ENCODE measurements at regions not wholly inside any gene's neighbourhood (a gene's known extent, or its start where the extent isn't known, plus 50 kb on each side); places are given as distances from the start of the nearest gene placed in this dataset.
"Not testable (repeated sequence)": the region's sequence is repeated elsewhere in the genome, so short reads cannot be mapped to it uniquely, and the experiment has no call there.

DNA sequence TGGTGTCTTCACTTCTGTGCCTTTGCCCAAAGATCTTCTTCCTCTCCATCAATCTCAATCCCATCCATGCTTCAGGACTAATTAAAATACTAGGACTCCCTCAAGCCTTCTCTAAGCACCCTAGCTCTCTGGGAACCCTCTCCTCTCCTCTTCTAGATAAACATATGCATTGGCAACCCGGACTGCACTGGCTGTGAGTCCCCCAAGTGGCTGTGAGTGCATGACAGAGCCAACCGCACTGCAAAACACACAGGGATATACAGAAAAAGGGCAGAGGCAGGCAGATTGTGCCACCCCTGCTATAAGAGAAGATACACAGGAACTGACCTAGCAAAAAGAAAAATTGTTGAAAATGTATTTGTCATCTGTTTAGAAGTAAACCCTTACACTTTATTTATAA is 457.1 kb downstream of the MFSD1 start:
- intact Hi-C loops (cut with micrococcal nuclease): no loop called here
- Mint-ChIP-seq H3K36me3 (ENCODE audit: low read depth) (no peaks in the 10 kb centered on the region), H3K27ac (no peak overlapping the region), H3K4me3 (no peak overlapping the region), H3K27me3 (ENCODE audit: low read depth) (peaks cover 16% of the 10 kb centered on the region), H3K9me3 (no peaks in the 10 kb centered on the region), H3K4me1 (ENCODE audit: low read depth) (no peaks in the 10 kb centered on the region)
- no peak for DNase-seq
- CTCF ChIA-PET: interaction anchor here (1.2 to 6.6 kb wide), 5 partner anchors 11 to 418 kb away, joined by 4 to 92 read pairs (median 7); no protein-coding TSS in a partner anchor

DNA sequence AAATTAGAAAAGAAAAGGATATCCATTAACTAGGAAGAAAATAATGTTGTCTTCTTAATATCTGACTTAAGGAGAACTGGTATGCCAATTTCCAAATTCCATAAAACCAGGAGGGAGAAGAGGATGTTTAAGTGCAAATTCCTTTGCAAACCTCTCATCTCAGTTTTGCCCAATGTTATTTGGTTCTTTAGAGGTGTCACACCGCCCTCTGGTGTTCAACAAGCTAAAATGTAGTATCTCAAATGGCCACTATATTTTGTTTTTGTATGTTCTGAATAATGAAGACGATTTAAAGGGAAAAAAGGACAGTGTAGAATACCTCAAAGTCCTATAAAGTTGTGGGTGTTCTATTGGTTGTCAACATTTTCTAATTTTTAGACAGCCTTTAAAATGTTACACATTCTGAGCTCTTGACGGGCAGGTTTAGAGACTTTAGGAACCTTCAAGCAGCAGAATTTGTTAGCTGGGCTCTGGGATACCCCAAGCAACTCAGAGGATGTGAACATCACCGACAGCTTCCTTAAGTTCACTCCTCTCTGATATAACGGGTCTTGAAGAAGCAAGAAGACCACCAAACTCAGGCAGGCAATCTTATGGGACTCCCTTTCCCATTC is 458.3 kb downstream of the MFSD1 start:
- no peak overlapping the region for H3K27ac Mint-ChIP-seq
- no peaks in the 10 kb centered on the region for H3K9me3 Mint-ChIP-seq
- CTCF ChIA-PET: interaction anchor here (0.6 to 6.6 kb wide), 22 partner anchors 11 to 905 kb away, joined by 3 to 92 read pairs (median 3); partner anchors contain the start of genes GFM1 and MFSD1
- no peaks in the 10 kb centered on the region for H3K4me1 Mint-ChIP-seq (ENCODE audit: low read depth)
- no peaks in the 10 kb centered on the region for H3K36me3 Mint-ChIP-seq (ENCODE audit: low read depth)
- H3K27me3 Mint-ChIP-seq (ENCODE audit: low read depth): peaks cover 16% of the 10 kb centered on the region
- intact Hi-C loops (cut with micrococcal nuclease): loop anchor here (1.0 to 5.0 kb wide), 7 partner anchors 128 to 1227 kb away; no protein-coding TSS in a partner anchor
- DNase-seq: peak; percentile 52
- H3K4me3 Mint-ChIP-seq: no peak overlapping the region

DNA sequence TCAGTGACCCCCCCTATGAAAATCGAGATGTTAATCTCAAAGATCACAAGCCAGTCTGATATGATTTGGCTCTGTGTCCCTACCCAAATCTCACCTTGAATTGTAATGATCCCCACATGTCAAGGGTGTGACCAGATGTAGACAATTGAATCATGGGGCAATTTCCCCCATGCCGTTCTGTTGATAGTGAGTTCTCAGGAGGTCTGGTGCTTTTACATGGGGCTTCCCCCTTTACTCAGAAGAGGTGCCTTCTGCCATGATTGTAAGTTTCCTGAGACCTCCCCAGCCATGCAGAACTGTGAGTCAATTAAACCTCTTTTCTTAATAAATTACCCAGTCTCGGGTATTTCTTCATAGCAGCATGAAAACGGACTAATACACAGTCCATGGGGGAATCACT is 459.5 kb downstream of the MFSD1 start:
- CTCF ChIA-PET: interaction anchor here (0.6 to 6.6 kb wide), 7 partner anchors 12 to 1327 kb away, joined by 3 to 92 read pairs (median 3); no protein-coding TSS in a partner anchor
- not testable (repeated sequence) for H3K4me1 Mint-ChIP-seq (ENCODE audit: low read depth); H3K36me3 Mint-ChIP-seq (ENCODE audit: low read depth); H3K9me3 Mint-ChIP-seq; H3K4me3 Mint-ChIP-seq; H3K27ac Mint-ChIP-seq; DNase-seq
- intact Hi-C loops (cut with micrococcal nuclease): loop anchor here (2.0 to 5.0 kb wide), 4 partner anchors 129 to 1226 kb away; no protein-coding TSS in a partner anchor
- H3K27me3 Mint-ChIP-seq (ENCODE audit: low read depth): peaks cover 16% of the 10 kb centered on the region

DNA sequence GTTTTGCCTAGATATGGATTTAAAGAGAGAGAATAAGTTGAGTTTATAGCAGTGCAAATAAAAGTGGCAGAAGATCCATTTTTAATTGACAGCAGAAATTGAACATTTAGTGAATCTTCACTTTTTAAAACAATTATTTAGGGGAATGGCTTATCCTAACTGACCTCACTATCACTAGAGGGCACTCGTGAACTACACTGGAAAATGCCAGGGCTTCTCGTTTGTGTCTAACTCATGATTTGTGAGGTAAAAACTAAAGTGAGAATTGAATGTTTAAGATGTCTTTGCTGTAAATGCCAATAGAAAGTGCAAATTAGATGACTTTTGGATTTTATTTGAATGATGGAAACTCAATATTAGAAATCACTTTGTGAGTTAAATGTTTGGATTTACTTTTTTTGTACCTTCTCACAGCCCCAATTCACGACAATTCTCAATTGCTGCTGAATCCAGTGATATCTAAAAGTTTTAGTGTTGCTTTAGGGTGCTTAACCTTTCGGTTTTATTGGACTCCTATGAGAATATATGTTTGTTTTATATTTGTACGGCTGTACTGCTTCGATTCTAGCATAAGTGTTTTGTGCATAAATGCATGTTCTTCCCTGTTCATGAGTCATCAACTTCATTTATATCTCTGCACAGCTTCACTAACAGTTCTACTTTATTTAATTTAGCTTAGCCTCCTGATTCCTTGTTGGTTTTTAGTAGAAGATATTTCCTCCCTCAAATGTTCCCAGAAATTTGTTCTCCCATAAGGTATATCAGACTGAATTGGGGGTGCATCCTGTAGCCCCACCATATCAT is 462.1 kb downstream of the MFSD1 start:
- Mint-ChIP-seq H3K27me3 (ENCODE audit: low read depth) (peaks cover 21% of the 10 kb centered on the region), H3K4me1 (ENCODE audit: low read depth) (no peaks in the 10 kb centered on the region), H3K9me3 (no peaks in the 10 kb centered on the region), H3K4me3 (no peak overlapping the region), H3K36me3 (ENCODE audit: low read depth) (no peaks in the 10 kb centered on the region), H3K27ac (no peak overlapping the region)
- CTCF ChIA-PET: interaction anchor here (1.4 to 2.1 kb wide), 2 partner anchors 544 to 741 kb away, joined by 3 to 5 read pairs; no protein-coding TSS in a partner anchor
- peak; percentile 43 for DNase-seq
- intact Hi-C loops (cut with micrococcal nuclease): loop anchor here (1.0 to 5.0 kb wide), 4 partner anchors 132 to 1223 kb away; no protein-coding TSS in a partner anchor

DNA sequence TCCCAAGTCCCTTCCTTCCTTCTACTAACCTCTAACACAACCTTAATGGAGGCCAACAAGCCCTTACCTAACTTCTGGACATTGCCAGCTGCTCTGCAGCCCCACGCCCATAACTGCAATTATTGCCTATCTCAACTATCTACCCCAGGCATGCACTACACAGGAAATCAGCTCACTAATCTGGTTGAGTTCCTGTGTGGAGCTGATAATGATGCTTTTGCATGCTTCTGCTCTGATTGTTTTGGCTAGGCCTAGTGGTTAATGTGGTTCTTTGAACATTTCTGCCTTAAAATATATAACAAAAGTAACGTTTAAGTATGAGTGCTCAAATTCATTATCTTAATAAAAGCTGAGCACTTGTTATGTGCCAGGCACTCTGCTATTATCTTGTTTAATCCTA is 463.9 kb downstream of the MFSD1 start:
- Mint-ChIP-seq H3K27me3 (ENCODE audit: low read depth) (peaks cover 26% of the 10 kb centered on the region), H3K36me3 (ENCODE audit: low read depth) (no peaks in the 10 kb centered on the region), H3K4me3 (no peak overlapping the region), H3K4me1 (ENCODE audit: low read depth) (no peaks in the 10 kb centered on the region), H3K9me3 (no peaks in the 10 kb centered on the region), H3K27ac (no peak overlapping the region)
- intact Hi-C loops (cut with micrococcal nuclease): no loop called here
- no peak for DNase-seq
- CTCF ChIA-PET: interaction anchor here (0.7 to 3.6 kb wide), 7 partner anchors 9 to 740 kb away, joined by 3 to 16 read pairs (median 5); no protein-coding TSS in a partner anchor

- intact Hi-C loops (cut with micrococcal nuclease): no loop called here
- Mint-ChIP-seq H3K27me3 (ENCODE audit: low read depth) (peaks cover 25% of the 10 kb centered on the region), H3K36me3 (ENCODE audit: low read depth) (no peaks in the 10 kb centered on the region), H3K9me3 (no peaks in the 10 kb centered on the region), H3K27ac (no peak overlapping the region), H3K4me1 (ENCODE audit: low read depth) (no peaks in the 10 kb centered on the region), H3K4me3 (no peak overlapping the region)
- DNase-seq: peak; percentile 45
- CTCF ChIA-PET: interaction anchor here (0.9 to 3.6 kb wide), 4 partner anchors 12 to 538 kb away, joined by 4 to 16 read pairs (median 5); no protein-coding TSS in a partner anchor
Observed at GRCh38 chr3:159266779-159267178, 464.9 kb downstream of the MFSD1 start.

- H3K4me3 Mint-ChIP-seq: no peak overlapping the region
- H3K4me1 Mint-ChIP-seq (ENCODE audit: low read depth): no peaks in the 10 kb centered on the region
- intact Hi-C loops (cut with micrococcal nuclease): no loop called here
- no peak for DNase-seq
- H3K27ac Mint-ChIP-seq: no peak overlapping the region
- H3K27me3 Mint-ChIP-seq (ENCODE audit: low read depth): peaks cover 23% of the 10 kb centered on the region
- H3K36me3 Mint-ChIP-seq (ENCODE audit: low read depth): no peaks in the 10 kb centered on the region
- no peaks in the 10 kb centered on the region for H3K9me3 Mint-ChIP-seq
- CTCF ChIA-PET: interaction anchor here (1.4 kb wide), 1 partner anchor 11 kb away, joined by 3 read pairs; no protein-coding TSS in a partner anchor
Observed at GRCh38 chr3:159271799-159272512, 470.1 kb downstream of the MFSD1 start.

DNA sequence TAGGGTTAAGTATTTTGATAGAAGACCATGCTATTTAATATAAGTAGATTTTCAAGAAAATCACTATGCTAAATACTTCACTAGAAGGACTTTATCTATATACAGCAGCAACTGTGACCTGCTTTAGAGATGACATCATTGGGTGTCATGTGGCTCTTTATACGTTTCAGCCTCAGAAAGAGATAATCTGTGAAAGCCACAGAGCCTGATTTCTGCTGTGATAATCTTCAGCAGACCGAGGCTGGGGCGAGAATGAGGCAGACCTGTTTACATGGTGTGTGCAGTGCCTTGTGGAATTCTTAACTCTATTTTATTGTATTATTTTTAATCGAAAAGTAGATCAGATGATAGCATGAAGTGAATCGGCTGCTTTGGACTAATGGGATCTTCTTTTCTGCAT is 471.2 kb downstream of the MFSD1 start:
- CTCF ChIA-PET: interaction anchor here (0.9 to 1.4 kb wide), 2 partner anchors 12 to 531 kb away, joined by 3 read pairs; no protein-coding TSS in a partner anchor
- Mint-ChIP-seq H3K4me1 (ENCODE audit: low read depth) (no peaks in the 10 kb centered on the region), H3K27me3 (ENCODE audit: low read depth) (peaks cover 20% of the 10 kb centered on the region), H3K27ac (no peak overlapping the region), H3K9me3 (no peaks in the 10 kb centered on the region), H3K36me3 (ENCODE audit: low read depth) (no peaks in the 10 kb centered on the region), H3K4me3 (no peak overlapping the region)
- no peak for DNase-seq
- intact Hi-C loops (cut with micrococcal nuclease): no loop called here

- Mint-ChIP-seq H3K27me3 (ENCODE audit: low read depth) (peaks cover 20% of the 10 kb centered on the region), H3K36me3 (ENCODE audit: low read depth) (no peaks in the 10 kb centered on the region), H3K4me1 (ENCODE audit: low read depth) (no peaks in the 10 kb centered on the region), H3K27ac (no peak overlapping the region), H3K9me3 (no peaks in the 10 kb centered on the region), H3K4me3 (no peak overlapping the region)
- CTCF ChIA-PET: interaction anchor here (1.4 kb wide), 1 partner anchor 13 kb away, joined by 3 read pairs; no protein-coding TSS in a partner anchor
- peak; percentile 45 for DNase-seq
- intact Hi-C loops (cut with micrococcal nuclease): no loop called here
Observed at GRCh38 chr3:159273608-159274007, 471.8 kb downstream of the MFSD1 start.

DNA sequence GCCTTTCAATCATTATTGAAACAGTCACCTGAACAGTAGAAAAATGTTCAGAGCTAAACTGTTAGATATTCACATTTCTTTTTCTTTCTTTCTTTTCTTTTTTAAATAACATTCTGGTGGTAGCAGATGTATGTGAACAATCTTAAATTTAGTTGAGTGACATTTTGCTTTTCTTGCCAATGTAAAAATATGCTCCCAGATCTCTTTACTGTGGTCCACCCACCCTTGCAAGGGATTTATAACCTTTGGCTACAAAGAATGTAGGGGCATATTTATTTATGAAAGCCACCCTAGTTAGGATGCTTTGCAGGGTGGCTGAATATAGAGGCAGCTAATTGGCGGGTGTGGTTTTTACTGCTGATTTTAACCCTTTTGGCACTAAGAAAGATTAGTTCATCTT is 473.9 kb downstream of the MFSD1 start:
- no peaks in the 10 kb centered on the region for H3K36me3 Mint-ChIP-seq (ENCODE audit: low read depth)
- CTCF ChIA-PET: no interaction called here
- DNase-seq: no peak
- H3K27me3 Mint-ChIP-seq (ENCODE audit: low read depth): peaks cover 11% of the 10 kb centered on the region
- no peaks in the 10 kb centered on the region for H3K4me1 Mint-ChIP-seq (ENCODE audit: low read depth)
- intact Hi-C loops (cut with micrococcal nuclease): no loop called here
- H3K27ac Mint-ChIP-seq: no peak overlapping the region
- H3K9me3 Mint-ChIP-seq: peaks cover 1% of the 10 kb centered on the region
- no peak overlapping the region for H3K4me3 Mint-ChIP-seq

DNA sequence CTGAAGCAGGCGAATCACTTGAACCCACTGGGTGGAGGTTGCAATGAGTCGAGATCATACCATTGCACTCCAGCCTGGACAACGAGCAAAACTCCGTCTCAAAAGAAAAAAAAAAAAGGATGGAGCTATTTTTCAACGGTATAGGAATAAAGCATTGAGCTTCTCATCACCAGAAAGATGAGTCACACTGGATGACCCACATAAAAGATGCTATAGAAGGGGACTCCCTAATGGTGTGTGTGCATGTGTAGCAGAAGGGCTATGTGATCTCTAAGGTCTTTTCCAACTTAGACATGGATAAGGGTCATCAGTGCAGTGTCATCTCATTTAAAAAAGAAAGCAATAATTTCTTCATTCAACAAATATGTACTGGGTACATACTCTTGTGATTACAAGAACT is 476.0 kb downstream of the MFSD1 start:
- CTCF ChIA-PET: interaction anchor here (0.6 to 1.5 kb wide), 2 partner anchors 11 to 36 kb away, joined by 4 to 5 read pairs; no protein-coding TSS in a partner anchor
- no peak overlapping the region for H3K4me3 Mint-ChIP-seq
- peaks cover 6% of the 10 kb centered on the region for H3K27me3 Mint-ChIP-seq (ENCODE audit: low read depth)
- H3K4me1 Mint-ChIP-seq (ENCODE audit: low read depth): no peaks in the 10 kb centered on the region
- no peak for DNase-seq
- no peaks in the 10 kb centered on the region for H3K36me3 Mint-ChIP-seq (ENCODE audit: low read depth)
- H3K27ac Mint-ChIP-seq: no peak overlapping the region
- intact Hi-C loops (cut with micrococcal nuclease): no loop called here
- H3K9me3 Mint-ChIP-seq: peaks cover 1% of the 10 kb centered on the region
